Liver (tissue), 8 donors: ENCODE measurements at regions not wholly inside any gene's neighbourhood (a gene's known extent, or its start where the extent isn't known, plus 50 kb on each side); places are given as distances from the start of the nearest gene placed in this dataset.

Experiments used
- DNase-seq: peaks from one replicate; pipeline ENCODE4 v3.0.0-alpha.2; 2017; ENCODE audit warnings: low spot score
- H3K27ac ChIP-seq, 2 donors: one replicate each; pipeline ENCODE4 v1.7.0; 2013; ENCODE audit warnings: inconsistent platforms in 2 of 2, low read length in 2 of 2, control low read depth in 1 of 2, low read depth in 1 of 2, mild to moderate bottlenecking in 1 of 2
- H3K27me3 ChIP-seq, 4 donors: one replicate each; pipeline versions ENCODE4 v1.6.1 to v1.7.0; 2013; ENCODE audit warnings: low read length in 3 of 4, inconsistent platforms in 1 of 4, mild to moderate bottlenecking in 1 of 4, moderate library complexity in 1 of 4; ENCODE audit not compliant: control insufficient read depth in 4 of 4, insufficient read depth in 4 of 4
- H3K36me3 ChIP-seq, 4 donors: one replicate each; pipeline versions ENCODE4 v1.6.1 to v1.7.0; 2013; ENCODE audit warnings: low read length in 3 of 4, mild to moderate bottlenecking in 3 of 4, low read depth in 1 of 4, moderate library complexity in 1 of 4; ENCODE audit not compliant: control insufficient read depth in 4 of 4, insufficient read depth in 3 of 4
- H3K4me1 ChIP-seq, 4 donors: one replicate each; pipeline versions ENCODE4 v1.6.1 to v1.7.0; 2013; ENCODE audit warnings: low read length in 3 of 4, mild to moderate bottlenecking in 3 of 4, moderate library complexity in 1 of 4; ENCODE audit not compliant: control insufficient read depth in 4 of 4, insufficient read depth in 4 of 4
- H3K4me3 ChIP-seq, 3 donors: one replicate each; pipeline versions ENCODE4 v1.6.1 to v1.7.0; 2013; ENCODE audit warnings: low read length in 3 of 3, control low read depth in 1 of 3, low read depth in 1 of 3, mild to moderate bottlenecking in 1 of 3
- H3K9ac ChIP-seq, 2 donors: one replicate each; pipeline ENCODE4 v1.7.0; 2013; ENCODE audit warnings: low read length in 2 of 2, mild to moderate bottlenecking in 2 of 2, moderate library complexity in 2 of 2, control low read depth in 1 of 2, low read depth in 1 of 2
- H3K9me3 ChIP-seq, 4 donors: one replicate each; pipeline versions ENCODE4 v1.6.1 to v1.7.0; 2013; ENCODE audit warnings: low read length in 3 of 4; ENCODE audit not compliant: control insufficient read depth in 4 of 4
- ATF3 ChIP-seq: IDR thresholded peaks from 2 replicates; pipeline ENCODE4 v1.6.1; 2016; ENCODE audit warnings: antibody characterized with exemption
- EGR1 ChIP-seq, 2 donors: IDR thresholded peaks; 2 replicates each; pipeline ENCODE4 v1.6.1; 2016 to 2018; ENCODE audit warnings: antibody characterized with exemption in 2 of 2, low read depth in 2 of 2
- FOXA1 ChIP-seq: IDR thresholded peaks from 2 replicates; pipeline ENCODE4 v1.6.1; 2016; ENCODE audit warnings: antibody characterized with exemption
- FOXA2 ChIP-seq: IDR thresholded peaks from 2 replicates; pipeline ENCODE4 v1.6.1; 2016; ENCODE audit warnings: antibody characterized with exemption
- GABPA ChIP-seq, 2 donors: IDR thresholded peaks in 1 of 2; conservative IDR thresholded peaks in 1 of 2; 2 replicates each; pipeline ENCODE4 v1.6.1; 2016; ENCODE audit warnings: antibody characterized with exemption in 2 of 2, mild to moderate bottlenecking in 1 of 2, moderate library complexity in 1 of 2
- NR2F2 ChIP-seq: IDR thresholded peaks from 2 replicates; pipeline ENCODE4 v1.6.1; 2016; ENCODE audit warnings: antibody characterized with exemption
- RAD21 ChIP-seq, 2 donors: IDR thresholded peaks; 2 replicates each; pipeline ENCODE4 v1.6.1; 2016; ENCODE audit warnings: antibody characterized with exemption in 2 of 2, mild to moderate bottlenecking in 2 of 2
- REST ChIP-seq: IDR thresholded peaks from 2 replicates; pipeline ENCODE4 v1.6.1; 2016; ENCODE audit warnings: antibody characterized with exemption, mild to moderate bottlenecking
- RXRA ChIP-seq, 2 donors: IDR thresholded peaks; 2 replicates each; pipeline ENCODE4 v1.6.1; 2017 to 2018; ENCODE audit warnings: antibody characterized with exemption in 2 of 2, mild to moderate bottlenecking in 1 of 2
- SP1 ChIP-seq: IDR thresholded peaks from 2 replicates; pipeline ENCODE4 v1.6.1; 2018; ENCODE audit warnings: antibody characterized with exemption, mild to moderate bottlenecking
- TAF1 ChIP-seq: conservative IDR thresholded peaks from 2 replicates; pipeline ENCODE4 v1.6.1; 2016; ENCODE audit warnings: antibody characterized with exemption, mild to moderate bottlenecking
- YY1 ChIP-seq: IDR thresholded peaks from 2 replicates; pipeline ENCODE4 v1.6.1; 2016; ENCODE audit warnings: antibody characterized with exemption, mild to moderate bottlenecking
- WGBS: extraction: QIAGEN DNeasy Blood & Tissue Kit; methylation state at CpG from one replicate; pipeline ENCODE4 v1.1.7; 2013; 5-methylcytosine and 5-hydroxymethylcytosine counted together
- TF ChIP-seq, protein P1 (sequence below): fragments of 150-350 bp; IDR thresholded peaks from 2 replicates; pipeline ENCODE4 v1.5.1; 2017; ENCODE audit warnings: improper control_type of control experiment, low read depth, low read length; ENCODE audit not compliant: missing input control
- TF ChIP-seq, protein P2 (sequence below): IDR thresholded peaks from 2 replicates; pipeline ENCODE4 v1.6.1; 2016; ENCODE audit warnings: antibody characterized with exemption
- donor health status: healthy.
- donor health status: healthy.
- donor health status: healthy.
- donor health status: healthy.
- donor health status: healthy.

DNA sequence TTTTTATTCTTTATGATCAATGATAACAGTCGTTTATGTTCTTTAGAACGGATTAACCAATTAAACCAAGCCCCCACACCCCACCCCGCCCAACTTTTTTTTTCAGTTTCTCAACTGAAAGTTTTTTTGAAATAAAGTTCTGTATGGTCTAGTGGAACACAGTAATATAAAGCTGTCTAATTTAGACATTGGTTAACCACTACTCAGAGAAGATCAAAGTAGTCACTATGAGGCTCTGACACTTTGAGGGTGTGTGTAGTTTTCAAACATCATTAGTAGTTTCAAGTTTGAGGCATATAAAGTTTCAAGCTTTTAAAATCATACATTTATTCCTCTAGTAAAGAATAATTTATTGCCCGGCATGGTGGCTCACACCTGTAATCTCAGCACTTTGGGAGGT is 413.2 kb downstream of the EFNB2 start (continued):
- no peak for TF ChIP-seq REST
- TF ChIP-seq SP1: no peak
- TF ChIP-seq GABPA (IDR thresholded peaks at IDR 0.05 in 1 of 2, conservative IDR thresholded peaks at IDR 0.05 in 1 of 2): no peak
- TF ChIP-seq RXRA (IDR thresholded peaks at IDR 0.05): no peak

DNA sequence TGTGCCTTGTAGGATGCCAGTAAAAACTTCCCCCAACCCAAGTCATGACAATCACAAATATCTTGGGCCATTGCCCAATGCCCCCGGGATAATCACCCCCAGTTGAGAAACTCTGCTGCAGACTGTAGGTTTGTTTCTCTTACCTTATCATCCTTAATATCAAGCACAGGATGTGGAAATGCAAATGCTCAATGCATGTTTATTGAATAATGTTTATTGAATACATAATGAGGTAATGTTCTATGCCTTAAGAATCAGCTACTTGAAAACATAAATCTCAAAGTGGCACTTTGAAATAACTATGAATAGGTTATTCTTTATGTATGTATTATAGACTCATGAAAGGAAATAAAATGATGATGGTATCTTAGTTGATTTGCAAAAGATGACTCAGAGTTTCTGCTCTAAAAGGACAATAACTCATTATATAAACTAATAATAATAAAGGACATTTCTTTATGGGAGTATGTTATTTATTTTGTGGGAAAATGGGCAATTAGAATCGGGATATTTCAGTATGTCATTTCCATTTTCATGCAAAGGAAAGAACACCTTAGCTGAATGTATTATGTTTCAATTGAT is 414.2 kb downstream of the EFNB2 start:
- Histone ChIP-seq H3K27ac (no peak overlapping the region), H3K4me1 (no peaks in the 10 kb centered on the region), H3K9me3 (no peaks in the 10 kb centered on the region), H3K9ac (no peak overlapping the region), H3K27me3 (peaks cover 0 to 7% (median 0%) of the 10 kb centered on the region in 4 donors), H3K4me3 (no peak overlapping the region), H3K36me3 (no peaks in the 10 kb centered on the region)
- TF ChIP-seq FOXA2 (no peak), REST (no peak), ATF3 (no peak), FOXA1 (no peak), TAF1 (no peak), RAD21 (IDR thresholded peaks at IDR 0.05) (no peak), EGR1 (IDR thresholded peaks at IDR 0.05; ENCODE audit: low read depth in 2 of 2) (no peak), GABPA (IDR thresholded peaks at IDR 0.05 in 1 of 2, conservative IDR thresholded peaks at IDR 0.05 in 1 of 2) (no peak), NR2F2 (no peak), YY1 (no peak)
- TF ChIP-seq, protein P1, sequence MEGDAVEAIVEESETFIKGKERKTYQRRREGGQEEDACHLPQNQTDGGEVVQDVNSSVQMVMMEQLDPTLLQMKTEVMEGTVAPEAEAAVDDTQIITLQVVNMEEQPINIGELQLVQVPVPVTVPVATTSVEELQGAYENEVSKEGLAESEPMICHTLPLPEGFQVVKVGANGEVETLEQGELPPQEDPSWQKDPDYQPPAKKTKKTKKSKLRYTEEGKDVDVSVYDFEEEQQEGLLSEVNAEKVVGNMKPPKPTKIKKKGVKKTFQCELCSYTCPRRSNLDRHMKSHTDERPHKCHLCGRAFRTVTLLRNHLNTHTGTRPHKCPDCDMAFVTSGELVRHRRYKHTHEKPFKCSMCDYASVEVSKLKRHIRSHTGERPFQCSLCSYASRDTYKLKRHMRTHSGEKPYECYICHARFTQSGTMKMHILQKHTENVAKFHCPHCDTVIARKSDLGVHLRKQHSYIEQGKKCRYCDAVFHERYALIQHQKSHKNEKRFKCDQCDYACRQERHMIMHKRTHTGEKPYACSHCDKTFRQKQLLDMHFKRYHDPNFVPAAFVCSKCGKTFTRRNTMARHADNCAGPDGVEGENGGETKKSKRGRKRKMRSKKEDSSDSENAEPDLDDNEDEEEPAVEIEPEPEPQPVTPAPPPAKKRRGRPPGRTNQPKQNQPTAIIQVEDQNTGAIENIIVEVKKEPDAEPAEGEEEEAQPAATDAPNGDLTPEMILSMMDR: no peak
- TF ChIP-seq, protein P2, sequence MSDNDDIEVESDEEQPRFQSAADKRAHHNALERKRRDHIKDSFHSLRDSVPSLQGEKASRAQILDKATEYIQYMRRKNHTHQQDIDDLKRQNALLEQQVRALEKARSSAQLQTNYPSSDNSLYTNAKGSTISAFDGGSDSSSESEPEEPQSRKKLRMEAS: no peak
- WGBS: 60% methylated on average over 2 of the region's 2 CpGs
- DNase-seq: no peak
